BE2C (cell line): ENCODE measurements at regions not wholly inside any gene's neighbourhood (a gene's known extent, or its start where the extent isn't known, plus 50 kb on each side); places are given as distances from the start of the nearest gene placed in this dataset.
"Not testable (repeated sequence)": the region's sequence is repeated elsewhere in the genome, so short reads cannot be mapped to it uniquely, and the experiment has no call there.

Experiments used
- DNase-seq: peaks from one replicate; pipeline ENCODE4 v3.0.0-alpha.2; 2020
- H3K27me3 ChIP-seq: fragments of 250-450 bp; sonication (Bioruptor Pico); 2 replicates; pipeline ENCODE4 v1.5.1; 2020; ENCODE audit warnings: mild to moderate bottlenecking
- H3K36me3 ChIP-seq: fragments of 250-450 bp; sonication (Bioruptor Pico); 2 replicates; pipeline ENCODE4 v1.5.1; 2020; ENCODE audit warnings: mild to moderate bottlenecking
- H3K4me1 ChIP-seq: fragments of 250-450 bp; sonication (Bioruptor Pico); 2 replicates; pipeline ENCODE4 v1.5.1; 2020
- H3K4me3 ChIP-seq: 2 replicates; pipeline ENCODE4 v1.5.1; 2011; ENCODE audit warnings: low read depth, low read length
- H3K9me3 ChIP-seq: fragments of 250-450 bp; sonication (Bioruptor Pico); 2 replicates; pipeline ENCODE4 v1.5.1; 2020
- TF ChIP-seq, protein P1 (sequence below): IDR thresholded peaks from 2 replicates; pipeline ENCODE4 v1.5.1; 2012; ENCODE audit warnings: mild to moderate bottlenecking, low read depth, low read length

GRCh38 chr1:215022204-215022603, 60.3 kb upstream of the KCNK2 start:
- 0 out of 2 replicates have a peak, but pooled peaks cover 6% of the 10 kb centered on the region for H3K27me3 ChIP-seq
- H3K9me3 ChIP-seq = no peaks in the 10 kb centered on the region
- H3K4me3 ChIP-seq = no peak overlapping the region
- no peaks in the 10 kb centered on the region for H3K4me1 ChIP-seq
- DNase-seq = no peak
- H3K36me3 ChIP-seq = no peaks in the 10 kb centered on the region
- TF ChIP-seq, protein P1, sequence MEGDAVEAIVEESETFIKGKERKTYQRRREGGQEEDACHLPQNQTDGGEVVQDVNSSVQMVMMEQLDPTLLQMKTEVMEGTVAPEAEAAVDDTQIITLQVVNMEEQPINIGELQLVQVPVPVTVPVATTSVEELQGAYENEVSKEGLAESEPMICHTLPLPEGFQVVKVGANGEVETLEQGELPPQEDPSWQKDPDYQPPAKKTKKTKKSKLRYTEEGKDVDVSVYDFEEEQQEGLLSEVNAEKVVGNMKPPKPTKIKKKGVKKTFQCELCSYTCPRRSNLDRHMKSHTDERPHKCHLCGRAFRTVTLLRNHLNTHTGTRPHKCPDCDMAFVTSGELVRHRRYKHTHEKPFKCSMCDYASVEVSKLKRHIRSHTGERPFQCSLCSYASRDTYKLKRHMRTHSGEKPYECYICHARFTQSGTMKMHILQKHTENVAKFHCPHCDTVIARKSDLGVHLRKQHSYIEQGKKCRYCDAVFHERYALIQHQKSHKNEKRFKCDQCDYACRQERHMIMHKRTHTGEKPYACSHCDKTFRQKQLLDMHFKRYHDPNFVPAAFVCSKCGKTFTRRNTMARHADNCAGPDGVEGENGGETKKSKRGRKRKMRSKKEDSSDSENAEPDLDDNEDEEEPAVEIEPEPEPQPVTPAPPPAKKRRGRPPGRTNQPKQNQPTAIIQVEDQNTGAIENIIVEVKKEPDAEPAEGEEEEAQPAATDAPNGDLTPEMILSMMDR = no peak

GRCh38 chr1:215022741-215023141, 59.8 kb upstream of the KCNK2 start:
- Histone ChIP-seq H3K4me1 (no peaks in the 10 kb centered on the region), H3K36me3 (no peaks in the 10 kb centered on the region), H3K9me3 (no peaks in the 10 kb centered on the region), H3K4me3 (no peak overlapping the region), H3K27me3 (0 out of 2 replicates have a peak, but pooled peaks cover 6% of the 10 kb centered on the region)
- no peak for DNase-seq
- TF ChIP-seq, protein P1 = no peak

DNA sequence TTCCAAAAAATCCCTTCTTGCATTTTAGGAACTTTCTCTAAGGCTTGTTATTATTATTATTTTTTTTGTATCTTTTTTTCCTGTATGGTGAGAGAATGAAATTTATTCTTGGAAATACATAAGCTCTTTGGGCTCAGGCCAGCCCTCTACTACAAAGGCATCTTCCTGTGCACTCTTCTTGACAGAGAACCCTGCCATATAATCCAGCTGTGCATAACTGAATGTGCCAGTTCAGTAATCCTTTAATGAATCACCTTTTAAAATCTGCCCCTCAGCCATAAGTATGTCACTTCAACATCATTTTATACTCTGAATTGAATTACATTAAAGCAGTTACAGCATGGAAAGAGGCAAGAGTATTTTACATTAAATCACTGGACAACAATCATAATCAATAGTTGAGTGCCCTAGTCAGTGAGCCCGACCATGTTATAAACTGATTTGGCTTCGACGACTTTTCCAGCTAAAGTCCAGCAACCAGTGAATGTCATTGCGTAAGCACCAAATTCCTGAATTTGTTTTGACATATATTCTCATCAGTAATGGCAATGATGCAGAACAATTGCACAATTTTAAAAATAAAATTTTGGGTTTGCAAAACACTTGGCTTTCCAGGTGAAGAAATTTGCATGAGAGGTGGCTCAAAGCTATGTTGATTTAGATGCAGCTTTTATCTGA, 59.2 kb upstream of the KCNK2 start:
- Histone ChIP-seq H3K4me1 (no peaks in the 10 kb centered on the region), H3K4me3 (no peak overlapping the region), H3K36me3 (no peaks in the 10 kb centered on the region), H3K9me3 (no peaks in the 10 kb centered on the region), H3K27me3 (0 out of 2 replicates have a peak, but pooled peaks cover 6% of the 10 kb centered on the region)
- TF ChIP-seq, protein P1 = no peak
- DNase-seq = no peak

DNA sequence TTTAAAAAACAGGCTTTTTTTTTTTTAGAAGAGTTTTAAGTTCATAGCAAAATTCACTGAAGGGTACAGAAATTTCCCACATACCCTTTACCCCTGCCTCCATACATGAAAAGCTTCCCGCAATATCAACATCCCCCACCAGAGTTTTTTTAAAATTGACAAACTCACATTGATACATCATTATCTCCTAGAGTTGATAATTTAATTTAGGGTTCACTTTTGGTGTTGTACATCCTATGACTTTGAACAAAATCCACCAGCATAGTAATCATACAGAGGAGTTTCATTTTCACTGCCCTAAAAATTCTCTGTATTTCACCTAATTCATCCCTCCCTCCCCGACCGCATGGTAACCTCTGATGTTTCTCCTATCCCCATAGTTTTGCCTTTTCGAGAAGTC, 53.6 kb upstream of the KCNK2 start:
- H3K27me3 ChIP-seq = no peaks in the 10 kb centered on the region
- no peak overlapping the region for H3K4me3 ChIP-seq
- TF ChIP-seq, protein P1 = no peak
- no peak for DNase-seq
- no peaks in the 10 kb centered on the region for H3K4me1 ChIP-seq
- H3K9me3 ChIP-seq = no peaks in the 10 kb centered on the region
- no peaks in the 10 kb centered on the region for H3K36me3 ChIP-seq

DNA sequence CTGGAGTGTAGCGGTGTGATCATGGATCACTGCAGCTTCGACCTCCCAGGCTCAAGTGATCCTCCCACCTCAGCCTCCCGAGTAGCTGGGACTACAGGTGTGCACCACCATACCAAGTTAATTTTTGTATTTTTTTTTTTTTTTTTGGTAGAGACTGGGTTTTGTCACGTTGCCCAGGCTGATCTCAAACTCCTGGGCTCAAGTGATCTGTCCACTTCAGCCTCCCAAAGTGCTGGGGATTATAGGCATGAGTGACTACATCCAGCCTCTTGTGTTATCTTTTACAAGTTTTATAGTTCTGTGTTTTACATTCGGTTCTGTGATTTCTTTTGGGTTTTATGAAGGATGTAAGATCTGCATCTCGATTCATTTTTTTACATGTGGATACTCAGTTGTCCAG, 52.0 kb upstream of the KCNK2 start:
- not testable (repeated sequence) for H3K9me3 ChIP-seq, H3K36me3 ChIP-seq, H3K4me3 ChIP-seq, H3K4me1 ChIP-seq, H3K27me3 ChIP-seq, DNase-seq

- no peaks in the 10 kb centered on the region for H3K9me3 ChIP-seq
- TF ChIP-seq, protein P1 = no peak
- H3K4me3 ChIP-seq = no peak overlapping the region
- no peaks in the 10 kb centered on the region for H3K4me1 ChIP-seq
- no peak for DNase-seq
- H3K36me3 ChIP-seq = no peaks in the 10 kb centered on the region
- no peaks in the 10 kb centered on the region for H3K27me3 ChIP-seq
These were observed 51.1 kb upstream of the KCNK2 start for GRCh38 chr1:215031392-215031791.
